HG03575 (cell line): ENCODE measurements at regions not wholly inside any gene's neighbourhood (a gene's known extent, or its start where the extent isn't known, plus 50 kb on each side); places are given as distances from the start of the nearest gene placed in this dataset.

ENCODE experiments used
- ATAC-seq: cut with Tn5 transposase; IDR thresholded peaks from one replicate; pipeline ENCODE4 v1.9.1; 2021; ENCODE audit not compliant: unreplicated experiment, insufficient number of reproducible peaks, low FRiP score; ENCODE audit errors: extremely low read depth

GRCh38 chr5:106189121-106189809 is 1481.5 kb downstream of the EFNA5 start:
- ATAC-seq = no peak

- ATAC-seq = no peak
These were observed 1485.1 kb downstream of the EFNA5 start for GRCh38 chr5:106185661-106186081.

- no peak for ATAC-seq
These were observed 1495.8 kb downstream of the EFNA5 start for GRCh38 chr5:106174903-106175302.

- ATAC-seq = no peak
These were observed 1497.8 kb downstream of the EFNA5 start for GRCh38 chr5:106172681-106173532.

GRCh38 chr5:106171708-106172107 is 1499.0 kb downstream of the EFNA5 start:
- no peak for ATAC-seq

- ATAC-seq = no peak
These were observed 1499.6 kb downstream of the EFNA5 start for GRCh38 chr5:106171132-106171531.

- no peak for ATAC-seq
These were observed 1503.0 kb downstream of the EFNA5 start for GRCh38 chr5:106167766-106168165.

GRCh38 chr5:106163233-106163632 is 1507.5 kb downstream of the EFNA5 start:
- ATAC-seq = no peak

- no peak for ATAC-seq
These were observed 1511.1 kb downstream of the EFNA5 start for GRCh38 chr5:106159616-106160015.

GRCh38 chr5:106154280-106154716 is 1516.4 kb downstream of the EFNA5 start:
- ATAC-seq = no peak

- ATAC-seq = no peak
These were observed 1518.2 kb downstream of the EFNA5 start for GRCh38 chr5:106152569-106152968.

GRCh38 chr5:106142116-106142515 is 1528.6 kb downstream of the EFNA5 start:
- no peak for ATAC-seq

GRCh38 chr5:106140101-106140500 is 1530.6 kb downstream of the EFNA5 start:
- no peak for ATAC-seq

- no peak for ATAC-seq
These were observed 1534.7 kb downstream of the EFNA5 start for GRCh38 chr5:106136061-106136460.

- ATAC-seq = no peak
These were observed 1535.3 kb downstream of the EFNA5 start for GRCh38 chr5:106135473-106135872.

- no peak for ATAC-seq
These were observed 1536.2 kb downstream of the EFNA5 start for GRCh38 chr5:106134549-106134948.

- peak; percentile 88 for ATAC-seq
These were observed 1542.8 kb downstream of the EFNA5 start for GRCh38 chr5:106127985-106128384.

- no peak for ATAC-seq
These were observed 1543.4 kb downstream of the EFNA5 start for GRCh38 chr5:106127341-106127781.

- ATAC-seq = no peak
These were observed 1548.6 kb downstream of the EFNA5 start for GRCh38 chr5:106121972-106122605.

- ATAC-seq = no peak
These were observed 1554.1 kb downstream of the EFNA5 start for GRCh38 chr5:106116682-106117081.
